NCI-H187 (cell line): ENCODE measurements at regions not wholly inside any gene's neighbourhood (a gene's known extent, or its start where the extent isn't known, plus 50 kb on each side); places are given as distances from the start of the nearest gene placed in this dataset.

Experiments
- DNase-seq, 2 experiments: peaks; one replicate each; lab custom pipeline; 2025; lab: John Stamatoyannopoulos, UW

DNA sequence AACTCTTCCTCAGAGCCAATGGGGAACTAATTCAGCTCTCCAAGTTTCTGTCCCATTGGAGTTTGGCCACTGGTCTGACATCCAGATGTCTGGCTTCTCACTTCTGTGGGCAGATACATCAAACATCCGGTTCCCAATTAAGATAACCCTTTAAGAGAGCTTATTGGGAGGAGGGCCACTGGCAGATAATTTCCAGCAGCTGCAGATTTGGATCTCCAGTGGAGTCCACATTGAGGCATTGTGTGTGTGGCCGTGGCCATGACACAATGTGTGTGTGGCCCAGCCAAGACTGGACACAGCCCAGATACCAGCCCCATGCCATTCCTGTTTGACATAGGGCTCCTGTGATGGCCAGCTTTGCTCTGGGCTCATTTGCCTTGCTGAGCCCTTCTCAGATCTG, 110.5 kb upstream of the MAP1B start:
- DNase-seq = no peak

DNA sequence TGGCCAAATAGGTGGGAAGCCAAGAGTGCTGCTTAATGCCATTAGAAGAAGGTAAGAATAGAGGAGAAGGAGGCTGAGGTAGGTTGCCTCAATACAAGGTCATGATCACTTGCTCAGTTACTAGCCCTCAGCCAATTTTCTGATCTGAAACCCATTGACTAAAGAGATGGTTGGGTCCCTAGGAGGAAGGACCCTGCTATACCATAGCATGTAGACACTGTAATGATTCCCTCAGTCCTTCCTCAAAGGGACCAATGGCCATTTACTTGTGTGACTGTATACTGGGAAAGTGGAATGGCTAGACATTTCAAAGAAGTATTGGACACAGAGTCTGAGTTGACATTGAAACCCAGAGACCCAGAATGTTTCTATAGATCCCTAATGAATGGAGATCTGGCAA, 108.5 kb upstream of the MAP1B start:
- no peak for DNase-seq

DNA sequence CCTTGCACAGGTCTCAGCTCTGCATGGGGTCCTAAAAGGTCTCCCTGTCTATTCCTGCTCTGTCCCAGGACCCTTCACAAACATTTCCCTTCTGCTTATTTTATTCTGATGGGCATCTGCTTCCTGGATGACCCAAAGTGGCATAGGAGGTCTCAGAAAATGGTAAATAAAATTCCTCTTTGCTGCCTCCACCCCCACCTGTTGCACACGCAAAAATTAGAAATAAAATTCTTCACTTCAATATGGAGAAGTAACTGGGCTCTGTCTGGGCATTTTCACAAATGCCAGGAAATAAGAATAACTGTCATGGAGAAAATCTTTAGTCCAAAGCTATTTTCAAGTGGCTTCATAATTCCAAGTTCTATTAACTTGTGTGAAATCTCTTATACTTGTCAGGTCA, 106.6 kb upstream of the MAP1B start:
- DNase-seq = no peak

DNA sequence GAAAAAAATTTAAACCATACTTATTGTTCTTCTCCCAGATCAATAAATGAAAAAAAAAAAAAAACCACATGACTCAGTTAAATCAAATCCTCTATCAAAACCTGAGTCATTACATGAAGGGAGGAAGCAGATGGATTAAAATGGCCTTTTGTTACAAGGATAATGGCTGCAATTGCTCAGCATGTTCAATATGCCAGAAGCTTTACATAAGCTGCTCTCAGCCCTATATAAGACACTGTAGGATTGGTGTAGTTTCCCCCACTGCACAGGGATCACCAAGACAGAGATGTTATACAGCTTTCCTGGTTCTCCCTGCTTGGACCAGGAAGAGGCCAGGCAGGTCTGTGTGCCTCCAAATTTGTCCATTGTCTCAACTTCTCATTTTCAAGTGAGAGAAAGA, 101.6 kb upstream of the MAP1B start:
- DNase-seq = no peak

DNA sequence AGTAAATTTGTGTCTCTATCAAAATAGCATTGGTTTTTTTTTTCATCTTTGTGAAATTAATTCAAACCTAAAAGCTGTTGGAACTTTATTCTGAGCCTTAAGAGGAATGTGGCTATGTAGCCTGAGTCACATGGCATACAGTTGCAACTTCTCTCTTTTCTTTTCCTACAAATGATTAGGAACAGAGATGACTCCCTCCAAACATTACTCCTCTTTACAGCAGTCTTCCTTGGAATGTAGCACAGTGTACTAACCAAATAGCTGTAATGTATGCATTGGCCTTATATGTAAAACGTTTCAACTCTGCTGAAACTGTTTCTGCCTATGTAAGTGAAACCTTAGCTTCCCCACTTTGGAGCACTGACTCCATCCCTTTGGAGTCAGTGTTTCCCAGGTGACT, 100.9 kb upstream of the MAP1B start:
- no peak for DNase-seq

DNA sequence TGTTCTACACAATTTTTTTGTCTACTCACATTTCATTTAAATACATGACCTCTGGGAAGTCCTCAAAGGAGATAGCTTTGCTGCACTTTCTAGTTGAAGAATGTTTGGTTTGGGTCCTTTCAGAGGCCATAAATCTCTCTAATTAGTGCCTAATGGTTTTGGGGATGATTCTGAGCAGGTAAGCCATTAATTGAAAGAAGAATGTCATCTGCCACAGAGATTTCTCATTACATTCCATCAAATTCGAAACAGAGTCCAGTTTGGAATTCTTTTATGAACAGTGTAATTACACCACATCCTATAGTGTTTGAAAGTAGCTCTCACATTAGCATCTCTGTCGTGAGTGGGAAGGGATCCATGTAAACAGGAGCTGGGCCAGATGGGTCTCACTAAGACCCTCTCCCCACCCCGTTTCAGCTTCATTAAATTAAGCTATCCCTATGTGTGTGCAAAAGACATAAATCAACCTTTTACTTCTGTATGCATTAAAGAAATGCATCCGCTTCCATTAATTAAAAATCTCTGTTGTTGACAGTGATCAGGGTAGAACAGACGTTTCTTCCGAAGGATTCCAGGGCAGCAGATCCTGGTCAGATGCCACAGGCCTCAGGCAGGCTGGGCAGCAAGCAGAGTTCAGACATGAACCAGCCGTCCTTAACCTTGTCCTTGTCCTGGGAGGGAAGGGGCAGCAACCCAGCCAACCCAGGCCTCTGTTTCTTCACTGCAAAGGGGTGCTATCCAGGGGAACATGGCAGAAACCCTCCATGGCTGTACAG, 99.8 kb upstream of the MAP1B start:
- DNase-seq = no peak

DNA sequence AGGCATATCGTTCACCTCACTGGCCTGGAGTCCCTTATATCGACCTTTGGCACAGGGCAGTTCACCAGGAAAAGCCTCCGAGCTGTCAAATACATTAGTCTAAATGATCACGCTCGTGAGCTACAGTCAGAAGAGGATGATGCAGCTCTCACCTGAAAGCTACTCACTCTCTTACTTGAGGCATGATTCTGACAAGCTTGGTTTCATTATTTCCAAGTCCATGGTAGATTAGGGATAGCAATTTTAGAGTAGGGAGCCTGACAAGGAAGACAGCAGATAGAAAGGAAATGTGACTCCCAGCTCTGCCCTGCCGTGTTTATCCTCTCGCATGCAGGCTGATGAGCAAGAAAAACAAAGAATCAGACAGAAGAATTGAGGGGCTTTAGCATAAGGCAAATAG, 98.0 kb upstream of the MAP1B start:
- no peak for DNase-seq

DNA sequence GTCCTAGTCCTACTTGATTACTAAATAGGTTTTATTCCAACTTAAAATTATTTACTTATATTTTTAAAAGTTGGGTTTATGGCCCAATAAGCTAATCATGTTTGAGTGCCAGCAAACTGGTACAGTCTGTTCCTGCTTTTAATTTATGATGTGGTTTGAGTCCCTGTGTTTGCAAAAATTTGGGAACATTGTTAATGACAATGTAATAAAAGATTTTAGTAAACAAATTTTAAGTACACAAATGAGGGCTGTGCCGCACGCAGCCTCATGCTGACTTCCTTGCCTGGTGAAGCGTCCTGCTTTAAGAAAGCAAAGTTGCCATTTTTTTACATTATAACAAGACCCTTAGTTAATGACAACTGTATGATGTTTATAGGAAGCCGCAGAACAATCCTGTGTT, 96.8 kb upstream of the MAP1B start:
- DNase-seq = no peak

DNA sequence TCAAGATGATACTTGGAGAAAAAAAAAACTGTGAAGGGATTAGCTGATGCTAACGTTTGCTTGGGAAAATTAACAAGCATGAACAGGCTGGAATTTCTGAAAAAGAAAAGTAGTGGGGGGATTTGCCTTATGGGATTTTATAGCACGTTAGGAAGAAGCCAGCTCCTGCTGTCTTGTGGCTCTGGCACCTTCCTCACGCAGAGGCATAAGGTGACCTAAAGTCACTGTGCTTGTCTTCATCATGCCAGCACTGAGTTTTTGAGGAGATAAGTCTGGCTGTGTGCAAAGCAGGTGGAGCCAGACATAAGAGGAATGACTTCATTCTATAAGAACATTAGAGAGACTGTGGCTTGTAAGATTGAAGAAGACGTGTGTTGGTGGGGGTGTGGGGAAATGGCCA, 94.4 kb upstream of the MAP1B start:
- no peak for DNase-seq

DNA sequence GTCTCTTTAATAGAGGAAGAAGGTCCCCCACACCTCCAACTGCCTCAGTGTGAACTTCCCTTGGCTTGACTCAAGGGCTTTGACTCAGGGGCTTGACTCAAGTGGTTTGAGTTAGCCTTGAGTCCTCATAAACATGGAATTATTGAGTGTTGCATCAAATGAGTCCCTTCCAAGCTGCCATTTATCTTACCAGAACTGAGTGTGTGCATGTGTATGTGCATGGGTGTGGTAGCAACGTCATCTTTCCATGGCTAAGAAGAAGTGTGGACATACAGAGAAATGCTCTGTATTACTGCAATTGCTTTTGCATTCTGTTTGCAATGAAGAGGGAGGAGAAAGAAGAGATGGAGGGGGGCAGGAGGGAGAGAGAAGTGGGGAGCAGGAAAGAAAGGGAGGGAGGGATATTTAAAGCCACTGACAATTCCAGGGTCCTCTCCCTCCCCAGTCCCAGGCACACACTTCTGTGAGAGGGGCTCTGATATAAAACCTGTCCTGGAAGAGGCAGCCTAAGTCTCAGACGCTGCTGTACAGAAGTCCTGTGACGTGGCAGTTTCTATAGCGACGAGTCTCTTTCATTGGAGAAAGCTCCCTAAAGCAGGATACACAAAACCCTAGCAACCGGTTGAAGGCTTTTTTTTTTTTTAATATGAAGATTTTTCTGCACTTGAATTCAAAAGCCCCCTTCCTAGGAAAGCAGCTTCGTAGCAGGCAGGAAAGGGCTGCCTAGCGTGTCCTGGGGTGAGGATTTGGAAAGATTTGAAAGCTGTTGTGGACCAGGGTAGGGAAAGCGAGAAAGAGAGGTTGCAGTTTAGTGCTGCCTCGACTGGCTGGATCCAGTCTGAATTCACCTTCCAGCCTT, 93.3 kb upstream of the MAP1B start:
- DNase-seq = no peak

DNA sequence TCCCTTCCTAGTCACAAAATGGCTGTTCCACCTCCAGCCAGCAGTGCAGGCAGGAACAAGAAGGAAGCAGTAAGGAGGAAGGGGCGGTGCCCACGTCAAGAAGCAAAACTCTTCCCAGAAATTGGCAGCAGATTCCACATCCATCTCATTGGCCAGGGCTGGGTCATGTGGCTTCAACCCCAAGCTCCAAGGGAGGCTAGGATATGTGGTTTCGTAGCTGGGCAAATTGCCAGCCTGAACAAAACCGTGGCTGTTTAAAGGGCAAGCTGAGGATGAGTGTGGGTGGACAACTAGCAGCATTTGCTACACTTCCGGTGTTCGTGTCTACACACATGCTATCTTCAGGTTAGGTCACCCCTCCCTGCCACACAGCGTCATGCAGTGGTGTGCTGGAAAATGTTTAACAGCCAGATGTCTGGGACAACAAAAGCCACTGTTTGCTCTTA, 92.1 kb upstream of the MAP1B start:
- DNase-seq = no peak

DNA sequence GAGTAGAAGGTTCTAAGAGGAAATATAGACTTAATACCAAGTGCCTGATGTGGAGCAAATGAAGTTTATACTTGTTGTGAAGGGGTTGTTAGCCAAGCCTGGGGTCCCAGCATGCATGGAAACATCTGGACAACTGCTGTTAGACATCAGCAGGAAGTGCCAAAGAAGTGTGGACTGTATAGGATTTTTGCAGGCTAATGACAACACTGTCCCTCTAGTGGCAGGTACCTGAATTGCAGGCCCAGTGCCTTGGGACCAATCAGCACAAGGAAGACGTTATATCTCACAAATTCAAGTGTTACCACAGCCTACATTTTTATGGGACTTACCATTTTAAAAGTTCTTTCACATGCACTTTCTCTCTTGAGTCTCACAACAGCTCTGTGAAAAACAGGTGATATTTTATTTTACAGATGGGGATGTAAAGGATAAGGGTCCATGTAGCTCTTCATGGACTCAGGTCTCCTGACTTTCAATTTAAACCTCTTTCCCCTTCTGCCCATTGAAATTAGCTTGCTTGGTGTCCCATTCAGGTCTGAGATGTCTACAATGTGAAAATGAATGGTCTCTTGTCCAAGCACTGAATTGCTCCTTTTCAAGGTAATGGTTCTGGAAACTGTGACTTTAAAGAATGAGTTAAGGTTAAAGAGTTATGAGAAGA, 89.0 kb upstream of the MAP1B start:
- DNase-seq = peak; percentile 35 to 51

DNA sequence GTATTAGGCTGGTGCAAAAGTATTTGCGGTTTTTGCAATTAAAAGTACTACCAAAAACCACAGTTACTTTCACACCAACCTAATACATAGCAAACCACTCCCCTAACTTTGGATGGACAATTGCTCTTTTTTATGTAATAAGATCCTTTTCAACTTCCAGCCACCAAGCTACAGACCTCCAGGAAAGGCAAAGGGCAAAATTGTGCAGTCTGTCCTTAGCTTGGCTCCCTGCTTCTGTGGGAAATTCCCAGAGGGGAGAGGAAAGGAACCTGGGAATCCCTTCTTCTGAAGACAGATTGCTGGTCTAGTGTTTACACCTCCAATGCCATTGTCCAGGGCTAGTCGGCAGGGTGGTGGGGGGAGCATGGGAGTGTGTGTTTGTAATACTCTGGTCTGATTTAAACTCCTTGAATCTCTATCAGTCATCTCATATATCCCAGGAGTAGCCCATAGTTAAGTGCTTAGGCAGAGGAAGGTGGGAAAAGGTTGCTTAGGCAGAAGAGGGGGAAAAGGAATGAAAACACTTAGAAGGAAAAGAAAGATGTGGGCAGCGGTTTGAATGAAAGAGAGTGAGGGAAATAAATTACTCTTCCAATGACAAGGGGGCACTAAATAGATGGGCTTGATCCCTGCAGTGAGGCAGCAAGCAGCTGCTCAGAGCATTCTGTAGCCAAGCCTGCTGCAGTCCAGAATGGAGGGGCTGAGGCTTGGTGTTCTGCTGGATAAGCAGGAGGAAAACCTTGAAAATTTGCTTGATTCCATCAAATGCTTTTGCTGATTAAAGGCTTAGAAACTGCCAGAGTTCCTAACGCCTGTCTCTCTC, 86.9 kb upstream of the MAP1B start:
- no peak for DNase-seq

DNA sequence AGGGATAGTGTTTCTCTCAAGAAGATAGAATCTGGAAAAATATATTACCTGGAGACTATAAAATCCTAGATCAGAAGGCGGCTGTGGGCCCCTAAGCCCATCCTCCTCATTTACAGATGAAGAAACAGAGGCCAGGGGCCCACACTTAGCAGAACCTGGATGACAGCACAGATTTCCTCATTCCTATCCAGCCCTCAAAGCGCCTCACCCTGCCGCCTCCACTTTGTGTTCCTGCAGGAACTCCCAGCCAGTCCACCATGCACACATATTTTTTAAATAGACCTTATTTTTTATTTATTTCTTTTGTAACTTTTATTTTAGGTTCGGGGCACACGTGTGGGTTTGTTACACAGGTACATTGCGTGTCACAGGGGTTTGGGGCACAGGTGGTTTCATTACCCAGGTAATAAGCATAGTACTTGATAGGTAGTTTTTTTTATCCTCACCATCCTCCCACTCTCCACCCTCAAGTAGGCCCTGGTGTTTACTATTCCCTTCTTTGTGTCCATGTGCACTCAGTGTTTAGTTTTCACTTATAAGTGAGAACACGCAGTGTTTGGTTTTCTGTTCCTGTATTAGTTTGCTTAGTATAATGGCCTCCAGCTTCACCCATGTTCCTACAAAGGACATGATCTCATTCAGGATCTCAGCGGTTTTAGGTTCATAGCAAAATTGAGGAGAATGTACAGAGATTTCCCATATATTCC, 85.5 kb upstream of the MAP1B start:
- no peak for DNase-seq

DNA sequence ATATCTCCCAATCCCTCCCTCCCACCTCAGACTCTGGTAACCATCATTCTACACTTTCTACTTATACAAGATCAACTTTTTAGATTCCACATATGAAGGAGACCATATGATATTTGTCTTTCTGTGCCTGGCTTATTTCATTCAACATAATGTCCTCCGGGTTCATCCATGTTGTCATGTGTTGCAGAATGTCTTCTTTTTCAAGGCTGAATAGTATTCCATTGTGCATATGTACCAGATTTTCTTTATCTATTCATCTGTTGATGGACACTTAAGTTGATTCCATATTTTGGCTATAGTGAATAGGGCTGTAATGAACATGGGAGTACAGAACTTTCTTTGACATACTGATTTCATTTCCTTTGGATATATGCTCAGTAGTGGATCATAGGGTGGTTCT, 78.9 kb upstream of the MAP1B start:
- DNase-seq = no peak

DNA sequence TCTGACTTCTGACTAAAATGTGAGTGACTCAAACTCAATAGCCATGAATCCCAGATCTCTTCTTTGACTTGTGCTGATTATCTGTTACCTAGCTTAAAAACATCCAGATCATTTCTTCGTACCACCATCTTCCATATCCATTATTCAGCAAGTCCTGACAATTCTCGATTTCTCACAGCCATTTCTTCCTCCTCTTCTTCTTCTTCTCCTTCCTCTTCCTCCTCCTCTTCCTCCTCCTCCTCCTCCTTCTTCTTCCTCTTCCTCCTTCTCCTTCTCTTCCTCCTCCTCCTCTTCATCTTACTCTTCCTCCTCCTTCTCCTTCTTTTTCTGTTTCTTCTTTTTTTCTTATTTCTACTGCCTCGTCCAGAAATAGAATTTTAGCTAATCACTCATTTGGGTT, 77.0 kb upstream of the MAP1B start:
- DNase-seq = no peak

DNA sequence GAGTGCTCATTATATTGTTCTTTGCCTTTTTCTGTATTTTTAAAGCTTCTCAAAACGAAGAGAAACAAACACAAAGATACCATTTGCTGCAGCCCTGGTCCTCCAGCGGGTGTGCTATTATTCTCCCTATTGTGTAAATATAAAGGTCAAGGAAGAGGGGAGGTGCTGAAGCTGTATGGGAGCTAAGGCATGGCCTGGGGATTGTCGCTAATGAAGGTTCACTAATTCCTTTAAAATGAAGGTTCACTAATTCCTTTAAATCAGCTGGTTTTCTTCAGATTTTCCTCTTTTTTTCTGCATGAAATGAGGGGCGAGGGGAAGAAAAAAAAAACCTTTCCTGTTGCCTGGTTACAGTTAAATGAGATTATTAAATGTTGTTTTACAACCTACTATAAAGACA, 74.5 kb upstream of the MAP1B start:
- DNase-seq = no peak

DNA sequence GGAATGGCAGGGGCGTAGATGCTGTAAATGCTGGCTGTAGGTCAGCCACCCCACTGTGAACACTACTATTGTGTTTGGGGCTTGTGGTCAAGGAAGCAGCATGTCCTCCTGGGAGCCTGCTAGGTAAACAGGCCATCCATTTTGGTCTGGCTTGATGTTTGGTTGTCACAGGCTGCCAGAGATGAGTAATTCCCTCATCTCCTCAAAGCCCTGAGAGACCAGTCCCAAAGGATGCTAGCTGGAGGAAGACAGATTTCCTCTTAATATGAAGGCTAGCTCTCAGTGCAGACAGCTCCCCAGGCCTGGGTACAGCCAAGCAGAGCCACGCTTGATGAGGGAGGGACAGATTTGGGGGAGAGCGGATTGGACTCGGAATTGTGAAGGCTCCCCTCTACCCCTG, 72.5 kb upstream of the MAP1B start:
- no peak for DNase-seq

DNA sequence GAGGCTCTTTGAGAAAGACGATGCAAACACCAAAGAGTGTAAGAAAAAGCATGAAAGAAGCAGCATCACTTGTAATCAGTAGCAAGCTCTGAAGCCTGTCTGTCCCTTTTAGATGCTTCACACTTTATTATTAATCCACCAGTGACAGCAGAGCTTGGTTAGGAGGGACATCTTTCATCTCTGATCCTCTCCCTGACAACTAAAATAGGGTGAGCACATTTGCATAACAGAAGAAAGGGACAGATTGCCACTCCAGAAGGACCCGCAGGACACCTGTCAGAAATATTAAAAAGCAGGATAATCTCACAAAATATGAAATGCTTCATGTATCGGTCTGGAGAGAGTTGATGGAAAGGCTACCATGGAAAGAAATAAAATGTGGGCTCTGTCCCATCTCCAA, 71.4 kb upstream of the MAP1B start:
- DNase-seq = no peak

DNA sequence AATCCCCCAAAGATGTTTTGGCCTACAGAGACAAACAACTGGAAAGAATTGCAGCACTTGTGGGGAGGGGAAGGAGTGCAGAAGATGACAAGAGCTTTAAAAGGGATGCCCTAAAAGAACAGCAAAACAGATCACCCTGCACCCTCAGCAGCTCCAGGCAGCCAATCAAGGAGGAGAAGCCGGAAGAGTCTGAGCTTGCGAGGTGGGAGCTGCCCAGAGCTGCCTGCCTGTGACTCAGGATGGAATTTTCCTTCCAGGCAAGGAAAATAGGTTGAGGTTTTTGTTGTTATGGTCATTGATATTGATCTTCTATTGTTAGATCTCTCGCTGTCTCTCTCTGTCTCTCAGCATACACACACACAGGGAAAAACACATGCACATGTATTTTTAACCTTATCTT, 70.3 kb upstream of the MAP1B start:
- DNase-seq = no peak

DNA sequence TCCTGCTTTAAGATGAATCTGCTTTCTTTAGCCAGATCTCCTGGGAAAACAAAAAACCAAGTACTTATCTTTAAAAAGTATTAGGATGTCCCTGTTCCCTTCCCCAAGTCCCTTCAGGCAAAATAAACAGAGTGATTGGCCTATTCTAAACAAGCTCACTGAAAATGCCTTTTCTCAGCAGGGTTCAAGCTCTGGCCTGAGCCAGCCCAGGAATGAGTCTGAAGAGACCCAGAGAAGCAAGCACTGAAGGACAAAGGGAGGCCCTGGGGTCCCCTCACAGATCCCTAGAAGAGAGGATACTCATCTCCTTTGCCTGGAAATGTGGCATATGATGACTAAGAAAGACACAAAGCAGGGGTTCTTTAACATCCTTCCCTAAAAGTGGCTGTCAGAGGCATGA, 66.8 kb upstream of the MAP1B start:
- no peak for DNase-seq
